Keratinocyte (primary cell): ENCODE measurements at regions not wholly inside any gene's neighbourhood (a gene's known extent, or its start where the extent isn't known, plus 50 kb on each side); places are given as distances from the start of the nearest gene placed in this dataset.

ENCODE experiments used
- DNase-seq: peaks from one replicate; pipeline ENCODE4 v3.0.0-alpha.2; 2011; ENCODE audit warnings: low read depth, missing footprints, low spot score
- FAIRE-seq: peaks from 2 replicates; lab custom pipeline; 2011; peaks lifted over from hg19 to GRCh38; lab: Jason Lieb, UNC
- H2AFZ ChIP-seq: 2 replicates; pipeline ENCODE4 v1.6.0; 2012; ENCODE audit warnings: low read length, control low read depth, inconsistent platforms; ENCODE audit not compliant: control insufficient read depth
- H3K27ac ChIP-seq: 2 replicates; pipeline ENCODE4 v1.5.1; 2011; ENCODE audit warnings: low read length; ENCODE audit not compliant: control insufficient read depth, insufficient read depth
- H3K27me3 ChIP-seq: 3 replicates; pipeline ENCODE4 v1.6.0; 2011; ENCODE audit warnings: low read length; ENCODE audit not compliant: control insufficient read depth, insufficient read depth; ENCODE audit errors: extremely low read depth
- H3K36me3 ChIP-seq, 2 experiments: 2 replicates in 1 of 2; 3 replicates in 1 of 2; pipeline ENCODE4 v1.5.1; 2011; ENCODE audit warnings: low read length in 2 of 2, mild to moderate bottlenecking in 1 of 2; ENCODE audit not compliant: control insufficient read depth in 2 of 2, insufficient read depth in 2 of 2; ENCODE audit errors: extremely low read depth in 1 of 2
- H3K4me1 ChIP-seq: 3 replicates; pipeline ENCODE4 v1.5.1; 2011; ENCODE audit warnings: low read length; ENCODE audit not compliant: control insufficient read depth, insufficient read depth; ENCODE audit errors: extremely low read depth
- H3K4me2 ChIP-seq: 3 replicates; pipeline ENCODE4 v1.6.0; 2011; ENCODE audit warnings: low read depth, low read length; ENCODE audit not compliant: control insufficient read depth, insufficient read depth; ENCODE audit errors: extremely low read depth
- H3K4me3 ChIP-seq, 3 experiments: fragments of 200-600 bp in 1 of 3; sonication (generic) in 1 of 3; 2 replicates in 2 of 3; 3 replicates in 1 of 3; pipeline ENCODE4 v1.5.1; 2011 to 2016; ENCODE audit warnings: low read length in 3 of 3, mild to moderate bottlenecking in 3 of 3, control low read depth in 2 of 3, inconsistent platforms in 1 of 3, low read depth in 1 of 3, mixed read lengths in 1 of 3, mixed run types in 1 of 3, moderate library complexity in 1 of 3; ENCODE audit not compliant: control insufficient read depth in 2 of 3, insufficient read depth in 2 of 3; ENCODE audit errors: extremely low read depth in 1 of 3
- H3K79me2 ChIP-seq: 2 replicates; pipeline ENCODE4 v1.6.0; 2012; ENCODE audit warnings: low read length; ENCODE audit not compliant: control insufficient read depth, insufficient read depth
- H3K9ac ChIP-seq: 3 replicates; pipeline ENCODE4 v1.6.0; 2011; ENCODE audit warnings: low read length; ENCODE audit not compliant: control insufficient read depth, insufficient read depth; ENCODE audit errors: extremely low read depth
- H3K9me1 ChIP-seq: 3 replicates; pipeline ENCODE4 v1.6.0; 2011; ENCODE audit warnings: low read length; ENCODE audit not compliant: control insufficient read depth, insufficient read depth; ENCODE audit errors: extremely low read depth
- H3K9me3 ChIP-seq: 2 replicates; pipeline ENCODE4 v1.5.1; 2012; ENCODE audit warnings: low read depth, low read length; ENCODE audit not compliant: control insufficient read depth
- H4K20me1 ChIP-seq: 3 replicates; pipeline ENCODE4 v1.6.0; 2011; ENCODE audit warnings: low read length; ENCODE audit not compliant: control insufficient read depth, insufficient read depth; ENCODE audit errors: extremely low read depth
- CTCF ChIP-seq, 3 experiments: IDR thresholded peaks in 1 of 3; conservative IDR thresholded peaks in 1 of 3; optimal IDR thresholded peaks in 1 of 3; 2 replicates in 2 of 3; 3 replicates in 1 of 3; pipeline versions ENCODE3 to v1.5.1; 2011; ENCODE audit warnings: low read length in 3 of 3, mild to moderate bottlenecking in 3 of 3, moderate library complexity in 2 of 3, control low read depth in 1 of 3, inconsistent platforms in 1 of 3; ENCODE audit not compliant: insufficient read depth in 2 of 3; ENCODE audit errors: extremely low read depth in 1 of 3
- EZH2 ChIP-seq: IDR thresholded peaks from one replicate; pipeline ENCODE4 v1.6.1; 2012; ENCODE audit warnings: inconsistent platforms, mild to moderate bottlenecking, low read length, moderate library complexity
- dilution Hi-C: fragments of 300-500 bp; cut with MboI; formaldehyde crosslinking; loops from one replicate; pipeline ENCODE4 v1.7.0; 2020; ENCODE audit warnings: low sequenced_read_pairs; ENCODE audit not compliant: extremely low pct_ligation_motif_present

GRCh38 chr4:162657966-162658365, 494.2 kb upstream of the FSTL5 start:
- FAIRE-seq: no peak
- no peaks in the 10 kb centered on the region for H3K27me3 ChIP-seq

GRCh38 chr4:162650166-162650565, 486.4 kb upstream of the FSTL5 start:
- dilution Hi-C loops: no loop called here
- H3K79me2 ChIP-seq: no peaks in the 10 kb centered on the region
- H3K27me3 ChIP-seq: no peaks in the 10 kb centered on the region
- H4K20me1 ChIP-seq: no peaks in the 10 kb centered on the region
- H3K9ac ChIP-seq: no peak overlapping the region
- no peak for DNase-seq
- H3K4me3 ChIP-seq: no peak overlapping the region
- no peaks in the 10 kb centered on the region for H3K9me3 ChIP-seq
- H3K27ac ChIP-seq: no peak overlapping the region
- no peaks in the 10 kb centered on the region for H3K9me1 ChIP-seq
- no peak for TF ChIP-seq EZH2
- FAIRE-seq: no peak
- no peaks in the 10 kb centered on the region for H3K4me1 ChIP-seq
- no peak overlapping the region for H2AFZ ChIP-seq
- H3K36me3 ChIP-seq: no peaks in the 10 kb centered on the region
- H3K4me2 ChIP-seq: no peak overlapping the region

More at GRCh38 chr4:162657966-162658365, 494.2 kb upstream of the FSTL5 start:
- Histone ChIP-seq H3K79me2 (no peaks in the 10 kb centered on the region), H3K4me1 (no peaks in the 10 kb centered on the region), H3K4me3 (no peak overlapping the region), H3K27ac (no peak overlapping the region), H3K36me3 (no peaks in the 10 kb centered on the region), H3K9ac (no peak overlapping the region), H2AFZ (no peak overlapping the region), H4K20me1 (no peaks in the 10 kb centered on the region), H3K9me1 (no peaks in the 10 kb centered on the region), H3K9me3 (no peaks in the 10 kb centered on the region), H3K4me2 (no peak overlapping the region)
- TF ChIP-seq EZH2: no peak
- TF ChIP-seq CTCF (optimal IDR thresholded peaks at IDR 0.05 in 1 of 3, IDR thresholded peaks at IDR 0.05 in 1 of 3, conservative IDR thresholded peaks at IDR 0.05 in 1 of 3; ENCODE audit: extremely low read depth in 1 of 3, insufficient read depth in 2 of 3, low read length in 3 of 3): no peak
- DNase-seq: no peak
- dilution Hi-C loops: no loop called here

- no peak overlapping the region for H3K4me3 ChIP-seq
- no peaks in the 10 kb centered on the region for H3K27me3 ChIP-seq
- H3K79me2 ChIP-seq: no peaks in the 10 kb centered on the region
- dilution Hi-C loops: no loop called here
- no peaks in the 10 kb centered on the region for H3K36me3 ChIP-seq
- no peaks in the 10 kb centered on the region for H4K20me1 ChIP-seq
- H3K27ac ChIP-seq: no peak overlapping the region
- no peaks in the 10 kb centered on the region for H3K4me1 ChIP-seq
- H3K4me2 ChIP-seq: no peak overlapping the region
- no peaks in the 10 kb centered on the region for H3K9me1 ChIP-seq
- TF ChIP-seq CTCF (optimal IDR thresholded peaks at IDR 0.05 in 1 of 3, IDR thresholded peaks at IDR 0.05 in 1 of 3, conservative IDR thresholded peaks at IDR 0.05 in 1 of 3; ENCODE audit: extremely low read depth in 1 of 3, insufficient read depth in 2 of 3, low read length in 3 of 3) (no peak), EZH2 (no peak)
- FAIRE-seq (no peak), DNase-seq (no peak)
- H3K9me3 ChIP-seq: no peaks in the 10 kb centered on the region
- no peak overlapping the region for H2AFZ ChIP-seq
- H3K9ac ChIP-seq: no peak overlapping the region
These were observed 481.6 kb upstream of the FSTL5 start for GRCh38 chr4:162645381-162645780.
